Stimulated activated CD8-positive, alpha-beta memory T cell treated with anti-CD3 and anti-CD28 coated beads, Interleukin-12 subunit alpha, Interleukin-12 subunit beta, amount 100 ng/mL, for 4 hours (primary cell): ENCODE measurements at regions not wholly inside any gene's neighbourhood (a gene's known extent, or its start where the extent isn't known, plus 50 kb on each side); places are given as distances from the start of the nearest gene placed in this dataset.
"Not testable (repeated sequence)": the region's sequence is repeated elsewhere in the genome, so short reads cannot be mapped to it uniquely, and the experiment has no call there.

ENCODE experiments used
- DNase-seq: peaks from one replicate; pipeline ENCODE4 v3.0.0-alpha.2; 2020; ENCODE audit warnings: low read depth

DNA sequence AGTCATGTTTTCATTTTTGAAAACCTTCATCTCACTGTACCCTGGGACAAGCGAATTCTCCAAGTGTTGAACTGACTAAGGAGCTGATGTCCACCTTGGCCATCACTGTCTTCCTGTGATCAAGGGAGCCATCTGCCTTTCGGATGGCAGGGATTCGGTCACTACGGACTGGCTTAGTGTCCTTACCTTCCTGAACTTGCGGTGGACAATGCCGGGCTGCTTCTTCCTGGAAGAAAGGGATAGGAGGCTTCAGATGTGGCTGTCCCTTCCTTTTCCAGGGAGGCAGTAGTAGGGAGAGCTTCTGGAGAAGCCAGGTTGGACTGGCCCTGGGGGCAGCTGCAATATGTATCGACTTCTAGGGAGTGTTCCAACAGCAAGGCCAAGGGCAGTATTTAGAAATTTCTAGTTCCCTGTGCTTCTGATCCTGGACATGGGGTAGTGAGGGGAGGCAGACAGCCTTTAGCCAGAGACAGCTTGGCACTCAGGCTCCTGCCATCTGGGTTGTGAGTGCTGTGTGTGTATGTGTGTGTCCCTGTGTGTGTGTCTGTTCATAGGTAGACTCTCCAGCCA, 114.6 kb downstream of the IER5 start:
- DNase-seq, result no peak

GRCh38 chr1:181204530-181204929, 116.0 kb downstream of the IER5 start:
- DNase-seq, result no peak

DNA sequence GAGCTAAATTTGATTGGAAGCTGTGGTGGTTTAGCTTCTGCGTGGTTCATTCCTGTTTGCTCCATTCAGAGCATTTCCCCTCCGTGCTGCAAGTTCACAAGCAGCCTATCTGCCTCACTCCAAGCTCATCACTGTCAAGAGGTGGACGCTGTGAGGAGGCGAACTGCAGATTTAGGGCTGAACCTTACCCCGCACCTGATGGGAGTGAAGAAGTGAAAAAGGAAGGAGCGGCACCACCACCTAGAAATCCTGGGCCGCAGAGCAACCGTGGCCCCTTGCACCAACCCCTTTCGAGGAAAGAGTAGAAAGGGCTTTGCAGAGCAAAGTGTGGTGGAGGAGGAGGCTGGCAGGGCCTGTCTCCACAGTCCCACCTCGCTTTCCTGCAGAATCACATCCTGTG, 117.4 kb downstream of the IER5 start:
- no peak for DNase-seq

DNA sequence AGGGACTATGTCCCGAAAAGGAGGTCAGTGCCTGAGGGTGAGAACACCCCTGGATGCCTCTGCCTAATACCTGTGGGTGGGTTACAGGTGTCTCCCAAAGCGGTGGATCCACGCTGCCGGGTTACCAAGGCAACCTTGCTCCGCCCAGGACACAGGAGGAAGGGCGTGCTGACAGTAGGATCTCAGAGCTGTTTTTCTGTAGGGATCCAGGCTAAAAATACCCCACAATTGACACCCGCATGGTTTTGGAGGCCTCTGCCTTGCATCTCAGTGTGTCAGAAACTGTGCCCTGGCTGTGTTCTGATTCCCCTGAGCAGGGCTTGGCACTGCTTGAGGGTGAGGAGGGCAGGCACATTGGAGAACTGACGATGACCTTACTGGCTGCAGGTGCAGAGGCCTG, 118.0 kb downstream of the IER5 start:
- DNase-seq, result no peak

DNA sequence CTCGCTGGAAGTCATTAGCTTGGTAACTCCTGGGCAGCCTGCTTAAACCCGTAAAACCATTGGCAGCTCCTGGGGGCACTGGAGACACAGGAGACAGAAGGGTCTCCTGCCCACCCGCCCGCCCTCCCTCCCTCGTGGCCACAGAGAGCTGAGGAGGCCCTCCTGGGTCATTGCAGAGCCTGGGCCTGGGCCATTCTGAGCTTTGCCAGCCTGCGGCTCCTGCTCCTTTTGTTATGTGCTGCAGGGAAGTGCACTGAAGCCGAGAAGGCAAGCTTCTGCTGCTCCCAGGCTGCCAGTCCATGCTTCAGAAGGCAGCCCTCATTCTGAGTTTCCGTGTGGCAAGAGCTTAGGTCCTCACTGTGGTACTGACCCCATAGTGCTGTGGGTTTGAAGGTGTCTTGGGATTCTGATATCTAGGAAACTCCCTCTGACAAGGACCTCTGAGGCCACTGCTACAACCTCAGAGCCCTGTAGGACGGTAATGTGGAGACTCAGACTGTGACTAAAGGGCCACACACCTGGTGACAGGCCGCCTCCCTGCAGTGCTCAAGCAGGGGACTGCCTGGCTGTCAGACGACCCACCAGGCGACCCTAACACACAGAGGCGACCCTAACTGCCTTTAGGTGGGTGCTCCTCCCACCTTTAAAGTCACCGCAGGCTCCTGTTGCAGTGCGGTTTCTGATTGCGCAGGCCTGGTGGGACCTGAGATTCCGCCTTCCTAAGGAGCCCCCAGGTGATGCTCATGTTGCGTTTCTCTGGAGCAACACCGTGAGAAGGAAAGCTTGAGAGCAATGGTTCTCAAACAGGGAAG, 118.7 kb downstream of the IER5 start:
- DNase-seq, result no peak

DNA sequence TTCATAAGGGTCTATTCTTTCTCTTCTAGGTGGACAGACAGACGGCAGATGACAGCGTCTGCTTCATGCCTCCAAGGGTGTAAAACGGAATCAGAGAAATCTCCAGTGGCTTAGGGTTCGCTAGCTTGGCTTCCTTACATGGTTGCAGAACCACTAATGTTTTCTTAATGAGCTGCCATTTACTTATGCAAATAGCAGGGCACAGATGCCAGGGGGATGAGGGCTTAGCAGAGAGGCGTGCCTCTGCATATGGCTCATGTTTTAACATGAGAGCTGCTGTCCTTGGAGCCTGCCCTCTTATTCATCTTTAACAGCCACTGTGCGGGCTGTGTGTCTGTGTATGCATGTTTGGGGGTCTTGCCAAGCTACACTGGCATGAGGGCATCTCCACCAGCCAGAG, 119.6 kb downstream of the IER5 start:
- no peak for DNase-seq

DNA sequence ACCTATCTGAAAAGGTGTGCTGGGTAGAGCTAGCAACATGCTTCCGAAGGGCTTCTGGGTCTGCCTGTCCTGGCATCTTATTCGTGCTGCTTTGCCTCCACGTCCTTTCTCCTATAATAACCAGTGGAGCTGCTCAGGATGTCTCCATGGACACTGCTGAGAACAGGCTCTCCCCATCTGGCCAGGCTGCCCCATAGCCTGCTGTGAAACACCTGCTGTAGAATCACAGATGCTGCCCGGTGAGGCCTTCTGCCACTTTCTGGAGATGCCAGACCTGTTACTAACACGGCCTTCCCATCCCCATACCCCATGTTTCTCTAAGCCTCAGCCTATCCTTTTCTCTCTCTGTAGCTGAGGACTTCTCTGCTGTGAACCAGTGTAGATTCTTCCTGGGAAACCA, 120.5 kb downstream of the IER5 start:
- no peak for DNase-seq

- DNase-seq, result no peak
Measured at GRCh38 chr1:181213056-181213455, 124.6 kb downstream of the IER5 start.

DNA sequence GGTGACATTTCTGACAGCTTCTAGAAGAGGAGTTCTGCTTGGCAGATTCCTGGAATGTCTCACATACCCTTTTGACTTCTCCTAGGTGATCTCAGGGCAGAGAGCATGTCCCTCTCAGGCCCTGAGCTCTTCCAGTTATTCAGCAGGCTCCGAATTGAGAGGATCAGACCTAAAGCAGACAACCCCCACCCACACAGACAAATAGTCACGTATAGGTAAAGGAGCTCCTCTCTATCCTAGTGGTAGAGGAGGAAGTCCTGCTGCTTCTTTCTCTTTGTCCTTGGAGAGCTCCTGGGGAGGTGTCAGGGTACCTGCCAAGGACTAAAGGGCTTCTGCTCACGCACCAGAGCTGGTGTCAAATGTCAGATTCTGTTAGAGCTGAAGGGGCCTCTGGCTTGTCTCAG, 128.1 kb downstream of the IER5 start:
- no peak for DNase-seq

GRCh38 chr1:181219938-181220337, 131.4 kb downstream of the IER5 start:
- DNase-seq, result no peak

- DNase-seq, result no peak
Measured at GRCh38 chr1:181221078-181221477, 132.6 kb downstream of the IER5 start.

DNA sequence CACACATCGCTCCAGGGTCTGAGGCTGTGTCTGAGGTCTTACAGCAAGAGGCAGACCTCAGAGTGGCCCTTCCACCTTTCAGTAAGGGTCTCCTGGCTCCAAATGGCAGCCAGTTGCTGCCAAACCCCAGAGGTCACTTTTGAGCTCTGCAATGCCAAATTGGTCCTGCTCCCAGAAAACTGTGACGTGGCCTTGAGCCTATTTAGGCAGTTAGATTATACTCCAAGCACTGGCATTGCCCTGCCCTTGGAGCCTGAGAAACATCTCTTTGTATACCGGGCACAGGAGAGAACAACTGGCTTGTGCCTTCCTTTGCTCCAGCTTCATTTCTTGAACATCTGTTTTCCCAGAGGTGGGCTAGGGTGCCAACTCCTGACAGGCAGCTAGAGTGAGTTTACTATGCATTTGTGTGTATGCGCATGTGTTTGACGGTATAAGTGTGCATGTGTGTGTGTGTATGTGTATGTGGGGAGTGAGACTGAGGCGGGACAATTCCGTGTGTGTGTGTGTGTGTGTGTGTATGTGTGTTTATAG, 134.5 kb downstream of the IER5 start:
- no peak for DNase-seq

GRCh38 chr1:181226728-181227127, 138.2 kb downstream of the IER5 start:
- not testable (repeated sequence) for DNase-seq

GRCh38 chr1:181239086-181239485, 150.6 kb downstream of the IER5 start:
- no peak for DNase-seq

- DNase-seq, result not testable (repeated sequence)
Measured at GRCh38 chr1:181246320-181246719, 157.8 kb downstream of the IER5 start.

- DNase-seq, result not testable (repeated sequence)
Measured at GRCh38 chr1:181248361-181248760, 159.9 kb downstream of the IER5 start.

GRCh38 chr1:181249186-181249585, 160.7 kb downstream of the IER5 start:
- no peak for DNase-seq

GRCh38 chr1:181250038-181250437, 161.5 kb downstream of the IER5 start:
- DNase-seq, result no peak

DNA sequence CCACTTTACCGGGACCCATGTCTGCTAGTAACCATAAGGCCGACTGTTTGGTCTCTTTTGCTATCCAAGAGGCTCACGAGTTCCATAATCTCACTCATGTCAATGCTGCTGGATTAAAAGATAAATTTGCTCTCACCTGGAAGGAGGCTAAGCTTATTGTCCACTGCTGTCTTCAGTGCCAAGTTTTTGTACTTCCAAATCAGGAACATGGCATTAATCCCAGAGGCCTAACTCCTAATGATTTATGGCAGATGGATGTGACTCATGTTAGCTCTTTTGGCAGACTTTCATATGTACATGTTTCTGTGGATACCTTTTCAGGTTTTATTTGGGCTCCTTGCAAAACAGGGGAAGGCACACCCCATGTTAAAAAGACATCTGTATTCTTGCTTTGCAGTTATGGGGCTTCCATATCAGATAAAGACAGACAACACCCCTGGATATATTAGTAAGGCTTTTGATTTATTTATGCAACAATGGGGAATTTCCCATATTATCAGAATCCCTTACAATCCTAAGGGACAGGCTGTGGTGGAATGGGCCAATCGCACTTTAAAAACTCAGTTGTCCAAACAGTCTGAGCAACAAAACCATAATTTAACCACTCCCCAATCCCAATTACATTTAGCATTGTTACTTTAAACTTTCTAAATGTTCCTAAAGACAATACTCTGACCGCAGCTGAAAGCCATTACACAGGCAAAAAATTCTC, 162.7 kb downstream of the IER5 start:
- DNase-seq, result no peak

DNA sequence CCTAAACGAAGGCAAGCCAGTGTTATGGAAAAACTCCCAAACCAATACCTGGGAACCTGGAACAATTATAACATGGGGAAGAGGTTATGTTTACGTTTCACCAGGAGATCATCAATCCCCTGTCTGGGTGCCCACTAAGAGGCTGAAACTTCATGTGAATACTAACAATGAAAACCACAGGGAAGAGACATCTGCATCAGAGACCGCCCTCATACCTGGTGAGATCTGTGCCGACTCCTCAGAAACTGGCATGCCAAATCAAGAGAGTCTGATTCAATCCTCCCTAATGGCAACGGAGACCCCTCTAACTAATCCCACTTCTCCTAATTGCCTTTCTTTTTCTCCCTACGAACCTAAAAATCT, 163.2 kb downstream of the IER5 start:
- DNase-seq, result no peak

DNA sequence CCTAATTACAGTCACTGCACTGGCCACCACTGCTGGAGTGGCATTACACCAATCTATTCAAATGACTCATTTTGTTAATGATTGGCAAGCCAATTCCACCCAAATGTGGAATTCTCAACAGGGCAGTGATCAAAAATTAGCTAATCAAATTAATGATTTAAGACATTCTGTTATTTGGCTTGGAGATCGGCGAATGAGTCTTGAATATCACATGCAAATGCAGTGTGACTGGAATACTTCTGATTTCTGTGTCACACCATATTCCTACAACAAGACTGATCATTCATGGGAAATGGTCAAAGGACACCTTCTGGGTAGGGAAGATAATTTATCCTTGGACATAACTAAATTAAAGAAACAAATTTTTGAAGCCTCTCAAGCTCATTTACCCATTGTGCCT, 165.1 kb downstream of the IER5 start:
- not testable (repeated sequence) for DNase-seq

DNA sequence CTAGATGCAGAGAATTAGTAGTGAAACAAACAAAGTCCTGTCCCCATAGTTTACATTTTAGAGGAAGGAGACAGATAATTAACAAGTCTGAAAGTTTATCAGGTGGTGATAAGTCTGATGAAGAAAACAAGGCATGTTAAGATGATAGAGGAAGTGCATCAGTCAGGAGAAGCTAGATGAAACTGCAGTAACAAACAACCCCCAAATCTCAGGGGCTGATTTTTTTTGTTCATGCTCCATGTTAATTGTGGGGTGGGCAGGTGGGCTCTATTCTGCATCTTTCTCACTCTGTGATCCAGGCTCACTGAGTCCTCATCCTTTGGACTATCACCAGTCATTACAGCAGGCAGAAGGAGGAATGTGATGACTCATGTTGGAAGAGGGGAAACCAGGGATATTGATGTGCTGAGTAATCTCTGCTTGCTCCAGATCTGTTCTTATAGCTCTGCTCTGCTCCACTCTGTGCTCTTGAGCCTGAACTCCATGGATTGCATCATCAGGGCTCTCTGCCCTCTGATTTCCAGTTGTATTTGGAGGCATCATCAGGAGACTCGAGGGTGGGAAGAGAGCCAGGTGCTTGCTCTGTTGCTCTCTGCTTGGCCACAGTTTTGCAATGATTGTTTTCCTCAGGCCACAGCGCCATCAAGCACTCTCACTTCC, 166.9 kb downstream of the IER5 start:
- no peak for DNase-seq

DNA sequence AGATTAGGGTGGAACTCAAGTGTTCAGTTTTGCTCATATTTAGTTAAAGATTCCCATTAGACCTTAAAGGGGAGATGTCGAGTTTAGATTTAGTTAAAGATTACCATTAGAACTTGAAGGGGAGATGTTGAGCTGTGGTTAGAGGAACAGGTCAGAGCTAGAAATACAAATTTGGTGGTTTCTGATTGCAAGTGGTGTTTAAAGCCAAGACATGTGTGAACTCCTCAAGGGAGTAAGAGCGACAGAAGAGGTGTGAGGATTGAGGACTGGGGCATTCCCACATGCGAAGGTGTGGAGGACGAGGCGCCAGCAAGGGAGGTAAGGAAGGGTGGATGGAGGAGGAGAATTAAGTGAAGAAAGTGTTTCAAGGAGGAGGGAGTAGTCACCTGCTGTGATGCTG, 168.6 kb downstream of the IER5 start:
- no peak for DNase-seq
